Gastrocnemius medialis (tissue), 4 donors: ENCODE measurements at regions not wholly inside any gene's neighbourhood (a gene's known extent, or its start where the extent isn't known, plus 50 kb on each side); places are given as distances from the start of the nearest gene placed in this dataset.

Experiments used
- ATAC-seq, 2 donors: fragments of 150-250 bp; one replicate each; pipeline ENCODE4 v1.9.1; 2016
- DNase-seq, 2 donors: peaks; one replicate each; pipeline ENCODE4 v3.0.0-alpha.2; 2019
- H3K27ac ChIP-seq, 4 donors: fragments of 200-600 bp; sonication (generic); 1 replicate in 1 of 4; 2 replicates in 3 of 4; pipeline ENCODE4 v1.5.1; 2016 to 2018; ENCODE audit warnings: mild to moderate bottlenecking in 2 of 4, moderate library complexity in 1 of 4
- H3K27me3 ChIP-seq, 3 donors: fragments of 200-600 bp; sonication (generic) in 2 of 3; 1 replicate in 1 of 3; 2 replicates in 2 of 3; pipeline versions ENCODE4 v1.5.1 to v1.6.0; 2016 to 2019; ENCODE audit warnings: mild to moderate bottlenecking in 1 of 3, moderate library complexity in 1 of 3
- H3K36me3 ChIP-seq, 2 donors: fragments of 200-600 bp; sonication (generic) in 1 of 2; one replicate each; pipeline ENCODE4 v1.5.1; 2017 to 2018
- H3K4me1 ChIP-seq, 2 donors: fragments of 200-600 bp; sonication (generic) in 1 of 2; one replicate each; pipeline ENCODE4 v1.5.1; 2016 to 2017; ENCODE audit warnings: mild to moderate bottlenecking in 2 of 2
- H3K4me3 ChIP-seq, 4 donors: fragments of 200-600 bp; sonication (generic) in 3 of 4; 1 replicate in 1 of 4; 2 replicates in 3 of 4; pipeline ENCODE4 v1.5.1; 2016 to 2019; ENCODE audit warnings: mild to moderate bottlenecking in 2 of 4
- H3K9me3 ChIP-seq, 3 donors: fragments of 200-600 bp; sonication (generic) in 2 of 3; 1 replicate in 1 of 3; 2 replicates in 2 of 3; pipeline ENCODE4 v1.5.1; 2016 to 2019
- POLR2A ChIP-seq, 2 donors: fragments of 450-650 bp; IDR thresholded peaks; one replicate each; pipeline ENCODE4 v1.6.1; 2017; ENCODE audit warnings: antibody characterized with exemption in 2 of 2, mild to moderate bottlenecking in 2 of 2, moderate library complexity in 2 of 2
- in situ Hi-C, 4 donors: fragments of 200-750 bp; cut with MboI; loops; one replicate each; pipeline versions ENCODE4 v1.15.0 to v1.8.0; 2017; ENCODE audit warnings: low sequenced_read_pairs in 4 of 4
- intact Hi-C: fragments of 100-400 bp; cut with DNase I; formaldehyde crosslinking; loops from one replicate; pipeline ENCODE4 v1.15.1; 2023; ENCODE audit warnings: low total_unique reads
- TF ChIP-seq, protein P1 (sequence below), 5 experiments: fragments of 450-650 bp in 3 of 5; fragments of 200-600 bp in 2 of 5; sonication (generic) in 2 of 5; IDR thresholded peaks in 4 of 5; conservative IDR thresholded peaks in 1 of 5; 1 replicate in 4 of 5; 2 replicates in 1 of 5; pipeline ENCODE4 v1.5.1; 2016 to 2019; ENCODE audit warnings: antibody characterized with exemption in 5 of 5, mild to moderate bottlenecking in 3 of 5, moderate library complexity in 3 of 5

DNA sequence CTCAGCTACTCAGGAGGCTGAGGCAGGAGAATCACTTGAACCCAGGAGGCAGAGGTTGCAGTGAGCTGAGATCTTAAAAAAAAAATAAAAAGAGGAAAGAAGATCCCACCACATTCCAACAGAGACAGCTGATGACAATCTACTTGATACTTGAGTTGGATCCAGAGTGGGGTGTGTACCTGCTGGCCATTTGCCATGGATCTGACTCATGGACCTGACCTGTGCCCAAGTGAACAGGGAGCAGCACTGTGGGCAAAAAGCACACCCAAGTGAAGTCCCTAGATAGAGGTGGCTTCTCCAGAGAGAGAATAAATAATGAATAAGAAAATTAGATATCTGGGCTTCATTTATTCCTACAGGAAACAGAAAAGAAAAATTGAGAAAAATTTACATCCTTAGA, 81.2 kb upstream of the MIER3 start:
- in situ Hi-C loops (no loop called here), intact Hi-C loops (no loop called here)
- Histone ChIP-seq H3K4me1 (no peaks in the 10 kb centered on the region), H3K4me3 (no peak overlapping the region), H3K27me3 (no peaks in the 10 kb centered on the region), H3K27ac (no peak overlapping the region), H3K36me3 (no peaks in the 10 kb centered on the region), H3K9me3 (no peaks in the 10 kb centered on the region)
- ATAC-seq (no peak), DNase-seq (no peak)
- no peak for TF ChIP-seq POLR2A (IDR thresholded peaks at IDR 0.05)
- TF ChIP-seq, protein P1, sequence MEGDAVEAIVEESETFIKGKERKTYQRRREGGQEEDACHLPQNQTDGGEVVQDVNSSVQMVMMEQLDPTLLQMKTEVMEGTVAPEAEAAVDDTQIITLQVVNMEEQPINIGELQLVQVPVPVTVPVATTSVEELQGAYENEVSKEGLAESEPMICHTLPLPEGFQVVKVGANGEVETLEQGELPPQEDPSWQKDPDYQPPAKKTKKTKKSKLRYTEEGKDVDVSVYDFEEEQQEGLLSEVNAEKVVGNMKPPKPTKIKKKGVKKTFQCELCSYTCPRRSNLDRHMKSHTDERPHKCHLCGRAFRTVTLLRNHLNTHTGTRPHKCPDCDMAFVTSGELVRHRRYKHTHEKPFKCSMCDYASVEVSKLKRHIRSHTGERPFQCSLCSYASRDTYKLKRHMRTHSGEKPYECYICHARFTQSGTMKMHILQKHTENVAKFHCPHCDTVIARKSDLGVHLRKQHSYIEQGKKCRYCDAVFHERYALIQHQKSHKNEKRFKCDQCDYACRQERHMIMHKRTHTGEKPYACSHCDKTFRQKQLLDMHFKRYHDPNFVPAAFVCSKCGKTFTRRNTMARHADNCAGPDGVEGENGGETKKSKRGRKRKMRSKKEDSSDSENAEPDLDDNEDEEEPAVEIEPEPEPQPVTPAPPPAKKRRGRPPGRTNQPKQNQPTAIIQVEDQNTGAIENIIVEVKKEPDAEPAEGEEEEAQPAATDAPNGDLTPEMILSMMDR (IDR thresholded peaks at IDR 0.05 in 4 of 5, conservative IDR thresholded peaks at IDR 0.05 in 1 of 5): no peak

DNA sequence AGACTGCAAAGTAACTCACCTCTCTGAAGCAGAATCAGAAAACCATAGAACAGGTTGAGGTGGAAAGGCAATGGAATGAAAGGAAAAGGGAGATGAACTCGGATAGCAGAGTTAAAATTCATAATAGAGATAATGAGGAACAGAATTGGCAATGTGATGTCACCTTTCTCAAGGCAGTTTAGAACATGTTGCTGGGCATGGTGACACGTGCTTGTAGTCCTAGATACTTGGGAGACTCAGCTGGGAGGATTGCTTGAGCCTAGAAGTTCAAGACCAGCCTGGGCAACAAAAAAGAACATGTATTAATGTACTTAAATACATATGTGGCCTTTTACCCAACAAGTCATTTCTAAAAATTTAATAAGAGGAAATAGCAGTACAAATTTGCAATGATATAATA, 81.6 kb upstream of the MIER3 start:
- Histone ChIP-seq H3K27ac (no peak overlapping the region), H3K36me3 (no peaks in the 10 kb centered on the region), H3K9me3 (no peaks in the 10 kb centered on the region), H3K27me3 (no peaks in the 10 kb centered on the region), H3K4me1 (no peaks in the 10 kb centered on the region), H3K4me3 (no peak overlapping the region)
- DNase-seq (no peak), ATAC-seq (no peak)
- TF ChIP-seq POLR2A (IDR thresholded peaks at IDR 0.05): no peak
- TF ChIP-seq, protein P1 (IDR thresholded peaks at IDR 0.05 in 4 of 5, conservative IDR thresholded peaks at IDR 0.05 in 1 of 5): no peak
- in situ Hi-C loops: no loop called here
- intact Hi-C loops: no loop called here

DNA sequence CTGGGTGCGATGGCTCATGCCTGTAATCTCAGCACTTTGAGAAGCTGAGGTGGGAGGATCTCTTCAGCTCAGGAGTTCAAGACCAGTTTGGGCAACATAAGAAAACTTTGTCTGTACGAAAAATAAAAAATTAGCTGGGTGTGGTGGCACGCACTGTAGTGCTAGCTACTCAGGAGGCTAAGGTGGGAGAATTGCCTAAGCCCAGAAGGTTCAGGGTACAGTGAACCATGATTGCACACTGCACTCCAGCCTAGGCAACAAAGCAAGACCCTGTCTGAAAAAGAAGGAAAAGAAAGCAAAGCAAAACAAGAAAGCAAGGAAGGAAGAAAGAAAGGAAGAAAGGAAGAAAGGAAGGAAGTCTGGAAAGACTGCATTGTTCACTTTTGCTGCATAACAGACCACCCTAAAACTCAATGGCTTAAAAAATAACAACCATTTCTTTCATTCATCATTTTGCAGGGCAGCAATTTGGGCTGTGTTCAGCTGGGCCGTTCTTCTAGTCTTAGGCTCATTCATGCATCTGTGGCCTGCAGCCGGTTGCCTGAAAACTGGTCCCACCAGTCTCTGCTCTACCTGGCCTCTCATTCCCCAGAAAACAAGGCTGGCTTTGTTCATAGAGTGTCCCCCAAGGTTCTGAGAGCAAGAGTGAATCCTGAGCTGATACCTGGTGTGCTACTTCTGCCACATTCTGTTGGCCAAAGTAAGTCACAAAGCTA, 82.4 kb upstream of the MIER3 start:
- Histone ChIP-seq H3K4me3 (no peak overlapping the region), H3K9me3 (no peaks in the 10 kb centered on the region), H3K4me1 (no peaks in the 10 kb centered on the region), H3K27ac (no peak overlapping the region), H3K36me3 (no peaks in the 10 kb centered on the region), H3K27me3 (no peaks in the 10 kb centered on the region)
- ATAC-seq: no peak
- no peak for DNase-seq
- intact Hi-C loops (no loop called here), in situ Hi-C loops (no loop called here)
- TF ChIP-seq, protein P1 (IDR thresholded peaks at IDR 0.05 in 4 of 5, conservative IDR thresholded peaks at IDR 0.05 in 1 of 5): no peak
- TF ChIP-seq POLR2A (IDR thresholded peaks at IDR 0.05): no peak

DNA sequence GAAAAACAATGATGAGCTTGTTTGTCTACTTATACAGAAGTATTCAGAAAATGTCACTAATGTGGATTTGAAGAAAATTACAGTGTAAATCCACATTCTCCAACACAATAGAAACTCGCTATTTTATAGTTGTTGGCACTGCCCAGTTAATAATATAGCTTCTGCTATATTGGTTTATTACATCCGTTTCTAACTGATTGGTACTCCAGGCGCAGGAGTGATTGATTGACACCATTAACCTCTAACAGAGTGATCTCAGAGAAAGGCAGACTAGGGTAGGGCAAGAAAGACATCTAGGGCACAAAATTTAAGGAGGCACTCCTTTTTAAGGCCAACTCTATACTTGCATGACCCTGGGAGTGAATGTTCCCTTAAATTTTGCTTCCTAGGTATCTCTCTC, 84.0 kb upstream of the MIER3 start:
- intact Hi-C loops (no loop called here), in situ Hi-C loops (no loop called here)
- Histone ChIP-seq H3K36me3 (no peaks in the 10 kb centered on the region), H3K27ac (no peak overlapping the region), H3K27me3 (no peaks in the 10 kb centered on the region), H3K4me1 (no peaks in the 10 kb centered on the region), H3K4me3 (no peak overlapping the region), H3K9me3 (no peaks in the 10 kb centered on the region)
- ATAC-seq (no peak), DNase-seq (no peak)
- TF ChIP-seq, protein P1 (IDR thresholded peaks at IDR 0.05 in 4 of 5, conservative IDR thresholded peaks at IDR 0.05 in 1 of 5): no peak
- TF ChIP-seq POLR2A (IDR thresholded peaks at IDR 0.05): no peak

DNA sequence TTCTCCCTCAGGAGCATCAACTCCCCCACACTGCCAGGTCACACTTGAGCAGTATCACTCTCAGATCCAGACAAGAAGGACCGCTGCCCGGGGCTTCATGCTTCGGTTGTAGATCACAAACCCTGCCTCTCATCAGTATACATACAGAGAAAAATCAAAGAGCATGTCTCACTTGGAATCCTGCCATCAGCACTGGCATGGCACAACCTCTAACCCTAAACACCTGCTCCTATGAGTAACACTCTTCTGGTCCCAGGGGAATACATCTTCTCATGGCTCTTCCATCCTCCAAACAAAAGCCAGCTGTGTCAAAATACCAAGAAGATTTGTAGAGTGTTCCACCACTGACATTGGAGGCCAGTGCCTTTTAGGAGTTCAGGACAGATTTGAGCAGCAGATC, 84.8 kb upstream of the MIER3 start:
- Histone ChIP-seq H3K36me3 (no peaks in the 10 kb centered on the region), H3K4me1 (no peaks in the 10 kb centered on the region), H3K27me3 (no peaks in the 10 kb centered on the region), H3K9me3 (no peaks in the 10 kb centered on the region), H3K4me3 (no peak overlapping the region), H3K27ac (no peak overlapping the region)
- ATAC-seq: no peak
- DNase-seq: no peak
- no peak for TF ChIP-seq POLR2A (IDR thresholded peaks at IDR 0.05)
- TF ChIP-seq, protein P1 (IDR thresholded peaks at IDR 0.05 in 4 of 5, conservative IDR thresholded peaks at IDR 0.05 in 1 of 5): no peak
- intact Hi-C loops: no loop called here
- in situ Hi-C loops: no loop called here
